Kidney epithelial cell (primary cell): ENCODE measurements at regions not wholly inside any gene's neighbourhood (a gene's known extent, or its start where the extent isn't known, plus 50 kb on each side); places are given as distances from the start of the nearest gene placed in this dataset.

ENCODE experiments used
- DNase-seq: peaks from one replicate; pipeline ENCODE4 v3.0.0-alpha.2; 2010; ENCODE audit warnings: low read depth
- H3K27me3 ChIP-seq: 2 replicates; pipeline ENCODE4 v1.6.0; 2011; ENCODE audit warnings: low read length; ENCODE audit not compliant: control insufficient read depth, insufficient read depth
- H3K36me3 ChIP-seq: 2 replicates; pipeline ENCODE4 v1.5.1; 2011; ENCODE audit warnings: low read length; ENCODE audit not compliant: control insufficient read depth, insufficient read depth
- H3K4me3 ChIP-seq: 2 replicates; pipeline ENCODE4 v1.5.1; 2011; ENCODE audit warnings: low read depth, mild to moderate bottlenecking, control low read depth, low read length
- CTCF ChIP-seq: IDR thresholded peaks from 2 replicates; pipeline ENCODE4 v1.5.1; 2011; ENCODE audit warnings: mild to moderate bottlenecking, moderate library complexity, low read length, control low read depth, inconsistent platforms; ENCODE audit not compliant: insufficient read depth, poor library complexity, severe bottlenecking

GRCh38 chr13:37229931-37230330, 124.5 kb upstream of the CSNK1A1L start:
- DNase-seq, result no peak
- H3K27me3 ChIP-seq, result no peaks in the 10 kb centered on the region
- H3K4me3 ChIP-seq, result no peak overlapping the region
- no peak for TF ChIP-seq CTCF
- H3K36me3 ChIP-seq, result no peaks in the 10 kb centered on the region

GRCh38 chr13:37226971-37227370, 121.5 kb upstream of the CSNK1A1L start:
- Histone ChIP-seq H3K27me3 (no peaks in the 10 kb centered on the region), H3K4me3 (no peak overlapping the region), H3K36me3 (no peaks in the 10 kb centered on the region)
- DNase-seq, result no peak
- TF ChIP-seq CTCF, result no peak

- H3K4me3 ChIP-seq, result no peak overlapping the region
- TF ChIP-seq CTCF, result no peak
- no peak for DNase-seq
- H3K27me3 ChIP-seq, result no peaks in the 10 kb centered on the region
- H3K36me3 ChIP-seq, result no peaks in the 10 kb centered on the region
Measured at GRCh38 chr13:37225414-37226070, 120.1 kb upstream of the CSNK1A1L start.

- H3K4me3 ChIP-seq, result no peak overlapping the region
- no peak for TF ChIP-seq CTCF
- H3K27me3 ChIP-seq, result no peaks in the 10 kb centered on the region
- DNase-seq, result no peak
- no peaks in the 10 kb centered on the region for H3K36me3 ChIP-seq
Measured at GRCh38 chr13:37216331-37216730, 110.9 kb upstream of the CSNK1A1L start.

GRCh38 chr13:37212826-37213225, 107.4 kb upstream of the CSNK1A1L start:
- no peaks in the 10 kb centered on the region for H3K36me3 ChIP-seq
- TF ChIP-seq CTCF, result no peak
- no peak overlapping the region for H3K4me3 ChIP-seq

GRCh38 chr13:37211487-37211886, 106.0 kb upstream of the CSNK1A1L start:
- DNase-seq, result no peak
- Histone ChIP-seq H3K4me3 (no peak overlapping the region), H3K36me3 (no peaks in the 10 kb centered on the region), H3K27me3 (no peaks in the 10 kb centered on the region)
- no peak for TF ChIP-seq CTCF

More at GRCh38 chr13:37212826-37213225, 107.4 kb upstream of the CSNK1A1L start:
- no peaks in the 10 kb centered on the region for H3K27me3 ChIP-seq
- DNase-seq, result no peak
